NCI-H1048 (cell line): ENCODE measurements at regions not wholly inside any gene's neighbourhood (a gene's known extent, or its start where the extent isn't known, plus 50 kb on each side); places are given as distances from the start of the nearest gene placed in this dataset.

Source experiments
- DNase-seq: peaks from one replicate; lab custom pipeline; 2025; lab: John Stamatoyannopoulos, UW

GRCh38 chr1:103248417-103249102, 140.2 kb upstream of the COL11A1 start:
- DNase-seq: no peak

- DNase-seq: no peak
Measured at GRCh38 chr1:103247517-103247916, 139.2 kb upstream of the COL11A1 start.

- DNase-seq: no peak
Measured at GRCh38 chr1:103243481-103243880, 135.2 kb upstream of the COL11A1 start.

DNA sequence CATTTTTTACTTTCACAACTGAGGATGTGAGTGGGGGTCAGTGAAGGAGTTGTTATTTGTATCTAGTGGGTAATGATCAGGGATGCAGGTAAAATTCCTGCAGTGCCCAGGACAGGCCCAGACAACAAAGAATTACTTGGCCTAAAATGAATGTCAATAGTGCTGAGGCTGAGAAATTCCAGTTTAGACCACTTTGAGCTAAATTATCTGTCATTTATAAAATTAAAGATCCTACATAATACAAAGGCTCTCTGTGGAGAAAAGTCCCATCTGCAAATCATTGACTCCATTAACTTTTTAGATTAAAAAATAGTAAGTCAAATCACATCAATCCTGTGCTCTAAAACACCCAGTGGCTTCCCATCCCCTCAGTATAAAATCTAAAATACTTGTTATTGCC, 130.7 kb upstream of the COL11A1 start:
- no peak for DNase-seq

DNA sequence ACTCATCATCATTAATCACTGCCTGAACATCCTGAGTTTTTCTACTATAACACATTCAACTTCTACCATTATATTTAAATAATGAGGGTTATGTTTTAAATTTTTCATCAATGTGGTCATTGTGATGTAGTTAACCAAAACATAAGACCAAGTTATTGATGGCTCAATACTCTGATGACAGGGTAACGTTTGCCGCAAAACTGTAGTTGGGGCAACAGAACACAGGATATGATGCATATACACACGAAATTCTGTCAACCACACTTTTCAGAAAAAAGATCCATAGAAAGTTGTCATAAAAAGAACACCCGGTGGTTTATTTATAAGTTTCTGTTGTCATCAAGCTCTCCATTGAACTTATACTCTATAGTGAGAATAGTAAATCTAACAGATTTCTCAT, 121.7 kb upstream of the COL11A1 start:
- DNase-seq: no peak

GRCh38 chr1:103220631-103221041, 112.3 kb upstream of the COL11A1 start:
- no peak for DNase-seq

GRCh38 chr1:103218821-103219220, 110.5 kb upstream of the COL11A1 start:
- no peak for DNase-seq

- DNase-seq: no peak
Measured at GRCh38 chr1:103218369-103218768, 110.0 kb upstream of the COL11A1 start.

GRCh38 chr1:103211073-103211472, 102.8 kb upstream of the COL11A1 start:
- DNase-seq: no peak

DNA sequence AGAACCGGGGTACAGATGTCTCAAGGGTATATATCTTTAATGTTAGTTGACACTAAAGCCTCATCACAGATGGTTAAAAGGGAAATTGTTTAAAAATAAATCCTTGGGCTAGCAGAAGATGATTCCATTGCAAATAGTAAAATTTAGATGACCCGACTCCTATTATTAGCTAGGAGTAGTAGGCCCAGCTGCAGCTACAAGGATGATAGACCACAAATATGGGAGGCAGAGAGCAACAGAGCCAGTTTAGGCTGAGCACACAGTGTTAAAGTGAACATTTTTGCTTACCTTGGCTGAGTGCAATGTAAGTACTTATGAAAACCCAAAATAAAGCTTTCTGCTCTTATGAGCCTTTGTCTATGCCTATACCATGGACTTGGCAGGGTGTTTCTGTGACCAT, 100.5 kb upstream of the COL11A1 start:
- no peak for DNase-seq

- no peak for DNase-seq
Measured at GRCh38 chr1:103199001-103199400, 90.7 kb upstream of the COL11A1 start.

- DNase-seq: no peak
Measured at GRCh38 chr1:103198076-103198475, 89.8 kb upstream of the COL11A1 start.

- no peak for DNase-seq
Measured at GRCh38 chr1:103197216-103197615, 88.9 kb upstream of the COL11A1 start.

DNA sequence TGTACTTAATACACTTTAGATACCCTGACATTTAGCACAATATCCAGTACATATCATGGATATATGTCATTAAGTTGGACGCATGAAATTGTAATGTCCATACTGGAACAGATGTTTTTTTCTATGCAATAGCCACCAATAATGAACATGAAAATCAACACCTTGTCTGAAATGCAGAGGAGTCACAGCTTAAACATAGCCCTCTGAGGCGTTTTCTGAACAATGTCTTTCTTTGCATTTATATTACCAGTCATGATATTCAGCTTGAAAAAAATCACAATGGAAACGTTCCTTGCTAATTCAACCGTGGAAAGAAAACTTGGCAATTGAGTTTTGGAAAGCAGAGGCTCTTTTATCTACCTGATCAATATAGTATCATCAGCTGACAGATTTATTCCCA, 86.7 kb upstream of the COL11A1 start:
- DNase-seq: no peak

GRCh38 chr1:103194060-103194459, 85.7 kb upstream of the COL11A1 start:
- DNase-seq: no peak

GRCh38 chr1:103191327-103191726, 83.0 kb upstream of the COL11A1 start:
- no peak for DNase-seq

- no peak for DNase-seq
Measured at GRCh38 chr1:103190766-103191165, 82.4 kb upstream of the COL11A1 start.

- DNase-seq: no peak
Measured at GRCh38 chr1:103187673-103188072, 79.4 kb upstream of the COL11A1 start.

GRCh38 chr1:103180660-103181059, 72.3 kb upstream of the COL11A1 start:
- DNase-seq: no peak

GRCh38 chr1:103177108-103177775, 68.9 kb upstream of the COL11A1 start:
- DNase-seq: no peak

- no peak for DNase-seq
Measured at GRCh38 chr1:103171041-103171590, 62.8 kb upstream of the COL11A1 start.

DNA sequence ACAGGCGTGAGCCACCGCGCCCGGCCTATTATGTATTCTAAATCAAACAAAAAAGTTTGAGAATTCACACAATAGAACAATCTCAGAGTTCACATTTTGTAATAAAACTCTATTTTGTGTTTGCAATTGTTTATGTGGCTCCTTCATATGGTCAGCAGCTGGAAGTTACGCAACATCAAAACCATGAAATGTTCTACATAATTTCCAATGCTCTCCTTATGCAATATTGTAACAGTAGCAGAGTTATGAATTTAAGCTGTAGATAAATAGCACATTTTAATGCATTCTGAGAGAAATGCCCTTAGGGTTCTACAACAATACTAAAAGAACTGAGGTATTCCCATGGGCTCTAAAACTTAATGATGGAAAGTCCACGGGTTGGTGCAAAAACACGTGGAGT, 62.3 kb upstream of the COL11A1 start:
- no peak for DNase-seq

DNA sequence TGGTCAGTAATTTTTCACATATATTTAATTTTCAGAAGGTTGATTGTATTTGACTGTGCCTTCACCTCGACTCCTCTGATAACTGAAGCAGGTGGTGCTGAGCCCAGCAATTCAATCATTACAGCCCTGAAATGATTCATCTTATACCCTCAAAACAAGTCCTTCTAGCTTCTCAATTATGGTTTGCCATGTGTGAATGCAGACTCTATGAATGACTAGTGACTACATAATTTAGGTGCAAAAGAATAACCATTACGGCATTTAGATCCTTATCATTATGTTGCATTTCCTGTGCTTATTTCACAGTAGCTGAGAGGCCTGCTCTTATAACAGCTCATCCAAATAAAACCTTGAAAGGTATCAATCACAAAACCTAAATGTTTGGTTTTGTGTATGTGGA, 54.0 kb upstream of the COL11A1 start:
- no peak for DNase-seq

DNA sequence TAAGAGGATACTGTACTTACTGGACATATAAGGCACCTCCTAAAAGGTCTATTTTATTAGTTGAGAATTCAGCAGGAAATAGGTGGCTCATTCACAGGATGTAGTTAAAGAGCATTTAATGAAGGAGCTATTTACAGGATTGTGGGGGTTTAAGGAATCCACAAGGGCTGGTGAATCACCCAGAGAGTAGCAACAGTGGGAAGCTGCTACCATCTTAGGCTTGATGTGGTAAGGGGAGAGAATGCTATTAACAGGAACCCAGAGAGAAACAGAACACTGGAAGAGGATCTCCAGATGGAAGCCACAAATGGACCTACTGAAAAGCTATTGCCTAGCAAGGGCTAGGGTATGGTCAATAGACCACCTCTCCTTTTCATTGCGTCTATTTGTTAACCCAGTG, 52.0 kb upstream of the COL11A1 start:
- no peak for DNase-seq
